ENCODE measurements at regions not wholly inside any gene's neighbourhood (a gene's known extent, or its start where the extent isn't known, plus 50 kb on each side); places are given as distances from the start of the nearest gene placed in this dataset.

DNA sequence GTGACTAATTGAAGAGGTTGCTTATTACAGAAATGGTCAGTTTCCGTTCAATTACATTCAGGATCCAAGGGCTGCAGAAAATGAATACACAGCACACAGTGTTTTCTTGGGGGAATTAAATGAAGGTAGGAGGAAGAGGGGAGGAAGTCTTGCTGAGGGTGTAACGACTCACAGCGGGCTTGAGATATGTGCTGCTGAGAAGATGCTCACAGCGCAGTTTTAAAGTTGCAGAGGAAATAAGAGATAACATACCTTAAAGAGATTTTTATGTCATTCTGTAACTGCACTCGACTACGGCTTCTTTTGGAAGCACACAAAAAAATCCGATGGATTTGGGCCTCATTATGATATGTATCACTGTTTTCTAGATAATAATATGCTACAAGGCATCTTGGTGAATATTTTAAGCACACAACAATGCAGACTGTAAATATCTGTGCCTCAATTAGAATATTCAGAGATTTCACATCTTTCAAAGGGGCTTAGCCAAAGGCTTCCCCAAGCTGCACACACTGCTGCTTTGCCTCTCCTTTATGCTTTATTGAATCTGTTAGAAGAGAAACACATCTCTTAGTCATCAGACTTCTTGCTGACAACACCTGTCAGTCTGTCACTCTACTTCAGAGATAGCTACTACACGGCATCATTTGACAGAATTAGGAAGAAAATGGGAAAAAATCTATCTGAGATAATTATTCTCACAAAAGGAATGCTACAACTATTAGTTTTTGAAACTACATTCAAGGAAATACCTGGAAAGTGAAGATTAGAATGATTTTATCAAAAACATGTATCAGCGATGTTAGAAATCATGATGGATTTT lies 773.2 kb downstream of the OTOL1 start:
- no peak for ATAC-seq (replicated peaks in 1 of 4)
- no peaks in the 10 kb centered on the region for H3K36me3 ChIP-seq (ENCODE audit: control insufficient read depth in 2 of 2, extremely low read depth in 1 of 2, insufficient read depth in 1 of 2, low read length in 1 of 2)
- H3K27me3 Mint-ChIP-seq = no peaks in the 10 kb centered on the region
- no peaks in the 10 kb centered on the region for H3K4me1 Mint-ChIP-seq
- no peak overlapping the region for H3K4me3 Mint-ChIP-seq
- H3K4me1 ChIP-seq (ENCODE audit: control insufficient read depth in 1 of 2, extremely low read depth in 1 of 2, insufficient read depth in 2 of 2, low read length in 2 of 2) = no peaks in the 10 kb centered on the region
- H3K27me3 ChIP-seq (replicated peaks in 1 of 2; ENCODE audit: control insufficient read depth in 2 of 2, extremely low read depth in 1 of 2, insufficient read depth in 2 of 2, low read length in 1 of 2) = no peaks in the 10 kb centered on the region
- 100% methylated on average over 1 of the region's 9 CpGs for WGBS (ENCODE audit: insufficient coverage)
- ChIA-PET CTCF (no interaction called here), POLR2A (no interaction called here)
- no peaks in the 10 kb centered on the region for H3K36me3 Mint-ChIP-seq
- H3K27ac ChIP-seq (ENCODE audit: low read length) = no peak overlapping the region
- no peak overlapping the region for H3K4me3 ChIP-seq (ENCODE audit: control insufficient read depth in 1 of 2, extremely low read depth in 1 of 2, low read length in 1 of 2)
- DNase-seq = no peak
- H3K9me3 Mint-ChIP-seq = peaks cover 4 to 8% (median 6%) of the 10 kb centered on the region in 3 donors
- H3K9me3 ChIP-seq = no peaks in the 10 kb centered on the region
- H3K27ac Mint-ChIP-seq = no peak overlapping the region

DNA sequence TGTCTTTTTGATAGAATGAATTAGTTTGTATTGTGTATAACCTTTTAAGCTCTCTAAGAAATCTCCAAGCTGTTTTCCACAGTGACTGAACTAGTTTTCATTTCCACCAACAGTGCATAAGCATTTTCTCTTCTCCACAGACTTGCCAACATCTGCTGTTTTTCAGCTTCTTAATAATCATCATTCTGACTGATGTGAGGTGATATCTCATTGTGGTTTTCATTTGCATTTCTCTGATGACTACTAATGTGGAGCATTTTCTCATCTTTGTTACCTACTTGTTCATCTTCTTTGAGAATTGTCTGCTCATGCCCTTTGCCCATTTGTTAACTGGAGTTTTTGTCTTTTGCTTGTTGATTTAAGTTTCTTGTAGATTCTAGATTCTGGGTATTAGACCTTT lies 777.5 kb downstream of the OTOL1 start:
- H3K4me1 Mint-ChIP-seq = no peaks in the 10 kb centered on the region
- H3K9me3 Mint-ChIP-seq = peaks cover 3 to 17% (median 8%) of the 10 kb centered on the region in 3 donors
- ChIA-PET CTCF (interaction anchor here in 1 of 2 donors (0.6 kb wide), 1 partner anchor 43 kb away, joined by 10 read pairs; no protein-coding TSS in a partner anchor), POLR2A (no interaction called here)
- H3K27me3 ChIP-seq (replicated peaks in 1 of 2; ENCODE audit: control insufficient read depth in 2 of 2, extremely low read depth in 1 of 2, insufficient read depth in 2 of 2, low read length in 1 of 2) = no peaks in the 10 kb centered on the region
- no peaks in the 10 kb centered on the region for H3K36me3 ChIP-seq (ENCODE audit: control insufficient read depth in 2 of 2, extremely low read depth in 1 of 2, insufficient read depth in 1 of 2, low read length in 1 of 2)
- no peak overlapping the region for H3K27ac ChIP-seq (ENCODE audit: low read length)
- ATAC-seq (replicated peaks in 1 of 4) (no peak), DNase-seq (no peak)
- no peak overlapping the region for H3K4me3 Mint-ChIP-seq
- H3K9me3 ChIP-seq = no peaks in the 10 kb centered on the region
- no peaks in the 10 kb centered on the region for H3K36me3 Mint-ChIP-seq
- H3K4me3 ChIP-seq (ENCODE audit: control insufficient read depth in 1 of 2, extremely low read depth in 1 of 2, low read length in 1 of 2) = no peak overlapping the region
- no peak overlapping the region for H3K27ac Mint-ChIP-seq
- H3K27me3 Mint-ChIP-seq = no peaks in the 10 kb centered on the region
- H3K4me1 ChIP-seq (ENCODE audit: control insufficient read depth in 1 of 2, extremely low read depth in 1 of 2, insufficient read depth in 2 of 2, low read length in 2 of 2) = no peaks in the 10 kb centered on the region

DNA sequence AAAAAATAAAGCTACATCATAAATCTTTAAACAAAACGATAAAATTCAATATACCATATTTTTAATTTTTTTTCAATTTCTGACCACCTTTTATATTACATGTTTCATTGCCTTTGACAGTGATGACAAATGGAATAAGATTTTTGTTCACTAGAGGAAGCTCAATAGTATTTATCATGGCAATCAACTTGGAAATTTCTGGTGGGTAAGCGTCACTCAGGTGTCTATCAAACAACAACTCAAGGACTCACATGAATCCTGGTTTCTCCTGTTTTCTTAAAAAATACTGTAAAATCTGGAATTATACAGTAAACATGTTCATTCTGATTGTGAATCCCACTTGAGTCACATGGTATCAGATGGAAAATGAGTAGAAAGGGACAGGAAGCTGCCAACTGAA lies 782.2 kb downstream of the OTOL1 start:
- Histone ChIP-seq H3K4me1 (ENCODE audit: control insufficient read depth in 1 of 2, extremely low read depth in 1 of 2, insufficient read depth in 2 of 2, low read length in 2 of 2) (no peaks in the 10 kb centered on the region), H3K9me3 (no peaks in the 10 kb centered on the region), H3K4me3 (ENCODE audit: control insufficient read depth in 1 of 2, extremely low read depth in 1 of 2, low read length in 1 of 2) (no peak overlapping the region), H3K27ac (ENCODE audit: low read length) (no peak overlapping the region), H3K36me3 (ENCODE audit: control insufficient read depth in 2 of 2, extremely low read depth in 1 of 2, insufficient read depth in 1 of 2, low read length in 1 of 2) (no peaks in the 10 kb centered on the region), H3K27me3 (replicated peaks in 1 of 2; ENCODE audit: control insufficient read depth in 2 of 2, extremely low read depth in 1 of 2, insufficient read depth in 2 of 2, low read length in 1 of 2) (no peaks in the 10 kb centered on the region)
- Mint-ChIP-seq H3K27me3 (no peaks in the 10 kb centered on the region), H3K9me3 (peaks cover 4 to 28% (median 11%) of the 10 kb centered on the region in 3 donors), H3K27ac (no peak overlapping the region), H3K4me3 (no peak overlapping the region), H3K4me1 (no peaks in the 10 kb centered on the region), H3K36me3 (no peaks in the 10 kb centered on the region)
- WGBS (ENCODE audit: insufficient coverage) = no CpG with 5 or more reads among the region's 2 CpGs
- ATAC-seq (replicated peaks in 1 of 4) = no peak
- no peak for DNase-seq
- ChIA-PET CTCF (no interaction called here), POLR2A (no interaction called here)

DNA sequence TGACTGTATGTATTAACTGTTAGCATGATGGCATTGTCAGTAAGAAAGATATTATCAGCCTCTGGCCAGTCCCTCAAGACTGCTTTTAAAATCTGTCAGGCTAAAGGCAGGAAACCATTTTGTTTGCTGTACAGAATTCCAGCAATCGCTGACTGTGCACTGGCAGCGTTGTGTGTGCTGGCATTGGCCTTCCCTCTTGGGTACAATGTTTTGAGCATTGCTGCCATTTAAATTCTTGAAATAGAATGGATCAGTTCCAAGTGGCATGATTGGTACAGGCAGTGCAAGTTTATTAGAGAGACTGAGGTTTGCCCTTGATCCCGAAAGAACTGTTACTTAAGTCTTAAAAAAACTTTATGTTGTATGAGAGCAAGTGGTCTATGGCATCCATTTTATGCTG lies 788.7 kb downstream of the OTOL1 start:
- no peaks in the 10 kb centered on the region for H3K27me3 Mint-ChIP-seq
- no peak overlapping the region for H3K27ac Mint-ChIP-seq
- DNase-seq = no peak
- no peaks in the 10 kb centered on the region for H3K36me3 Mint-ChIP-seq
- H3K4me1 Mint-ChIP-seq = no peaks in the 10 kb centered on the region
- peaks cover 3 to 12% (median 12%) of the 10 kb centered on the region in 3 donors for H3K9me3 Mint-ChIP-seq
- ATAC-seq (replicated peaks in 1 of 4) = no peak
- ChIA-PET POLR2A (no interaction called here), CTCF (no interaction called here)
- Histone ChIP-seq H3K4me1 (ENCODE audit: control insufficient read depth in 1 of 2, extremely low read depth in 1 of 2, insufficient read depth in 2 of 2, low read length in 2 of 2) (no peaks in the 10 kb centered on the region), H3K9me3 (no peaks in the 10 kb centered on the region), H3K4me3 (ENCODE audit: control insufficient read depth in 1 of 2, extremely low read depth in 1 of 2, low read length in 1 of 2) (no peak overlapping the region), H3K27me3 (replicated peaks in 1 of 2; ENCODE audit: control insufficient read depth in 2 of 2, extremely low read depth in 1 of 2, insufficient read depth in 2 of 2, low read length in 1 of 2) (no peaks in the 10 kb centered on the region), H3K36me3 (ENCODE audit: control insufficient read depth in 2 of 2, extremely low read depth in 1 of 2, insufficient read depth in 1 of 2, low read length in 1 of 2) (no peaks in the 10 kb centered on the region), H3K27ac (ENCODE audit: low read length) (no peak overlapping the region)
- no peak overlapping the region for H3K4me3 Mint-ChIP-seq
- 76% methylated on average over 3 of the region's 3 CpGs for WGBS (ENCODE audit: insufficient coverage)

DNA sequence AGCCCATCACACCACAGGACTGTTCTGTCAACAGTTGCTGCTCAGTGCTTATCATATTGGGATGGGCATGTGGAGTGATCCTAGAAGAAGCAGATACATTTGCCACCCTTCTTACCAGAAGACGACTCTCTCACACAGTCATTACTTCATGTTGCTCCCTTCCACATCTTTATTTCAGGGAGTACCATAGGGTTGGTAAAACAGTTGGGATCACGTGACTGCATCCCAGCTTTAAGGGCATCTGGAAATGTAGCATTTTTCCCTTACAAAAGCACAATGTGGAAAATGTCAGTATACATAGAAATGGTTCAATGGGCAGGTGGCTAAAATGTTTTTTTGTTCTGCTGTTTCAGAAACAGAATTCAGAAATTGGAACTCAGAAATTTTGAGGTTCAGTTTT lies 791.0 kb downstream of the OTOL1 start:
- ChIA-PET CTCF (no interaction called here), POLR2A (no interaction called here)
- no peak overlapping the region for H3K4me3 Mint-ChIP-seq
- H3K4me3 ChIP-seq (ENCODE audit: control insufficient read depth in 1 of 2, extremely low read depth in 1 of 2, low read length in 1 of 2) = no peak overlapping the region
- H3K9me3 Mint-ChIP-seq = peaks cover 3 to 9% (median 7%) of the 10 kb centered on the region in 3 donors
- H3K36me3 ChIP-seq (ENCODE audit: control insufficient read depth in 2 of 2, extremely low read depth in 1 of 2, insufficient read depth in 1 of 2, low read length in 1 of 2) = no peaks in the 10 kb centered on the region
- no peak overlapping the region for H3K27ac ChIP-seq (ENCODE audit: low read length)
- whole genome bisulfite sequencing (ENCODE audit: insufficient coverage) = no CpG with 5 or more reads among the region's 2 CpGs
- ATAC-seq (replicated peaks in 1 of 4) (no peak), DNase-seq (no peak)
- H3K27me3 Mint-ChIP-seq = no peaks in the 10 kb centered on the region
- H3K36me3 Mint-ChIP-seq = no peaks in the 10 kb centered on the region
- no peak overlapping the region for H3K27ac Mint-ChIP-seq
- H3K4me1 ChIP-seq (ENCODE audit: control insufficient read depth in 1 of 2, extremely low read depth in 1 of 2, insufficient read depth in 2 of 2, low read length in 2 of 2) = no peaks in the 10 kb centered on the region
- no peaks in the 10 kb centered on the region for H3K27me3 ChIP-seq (replicated peaks in 1 of 2; ENCODE audit: control insufficient read depth in 2 of 2, extremely low read depth in 1 of 2, insufficient read depth in 2 of 2, low read length in 1 of 2)
- H3K9me3 ChIP-seq = no peaks in the 10 kb centered on the region
- no peaks in the 10 kb centered on the region for H3K4me1 Mint-ChIP-seq

DNA sequence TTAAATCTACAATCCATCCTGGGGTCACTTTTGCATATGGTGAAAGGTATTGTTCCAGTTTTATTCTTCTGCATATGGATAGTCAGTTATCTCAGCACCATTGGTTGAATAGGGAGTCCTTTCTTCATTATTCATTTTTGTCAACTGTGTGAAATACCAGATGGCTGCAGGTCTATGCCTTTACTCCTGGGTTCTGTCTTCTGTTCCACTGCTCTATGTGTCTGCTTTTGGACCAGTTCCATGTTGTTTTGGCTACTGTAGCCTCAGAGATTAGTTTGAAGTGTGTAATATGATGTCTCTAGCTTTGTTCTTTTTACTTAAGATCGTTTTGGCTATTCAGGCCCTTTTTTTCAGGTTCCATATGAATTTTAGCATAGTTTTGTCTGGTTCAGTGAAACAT lies 795.8 kb downstream of the OTOL1 start:
- DNase-seq (no peak), ATAC-seq (replicated peaks in 1 of 4) (no peak)
- no peak overlapping the region for H3K4me3 ChIP-seq (ENCODE audit: control insufficient read depth in 1 of 2, extremely low read depth in 1 of 2, low read length in 1 of 2)
- Mint-ChIP-seq H3K9me3 (peaks cover 6 to 9% (median 9%) of the 10 kb centered on the region in 3 donors), H3K36me3 (no peaks in the 10 kb centered on the region), H3K27me3 (no peaks in the 10 kb centered on the region), H3K4me1 (no peaks in the 10 kb centered on the region), H3K4me3 (no peak overlapping the region), H3K27ac (no peak overlapping the region)
- H3K9me3 ChIP-seq = no peaks in the 10 kb centered on the region
- CTCF ChIA-PET = no interaction called here
- H3K27me3 ChIP-seq (replicated peaks in 1 of 2; ENCODE audit: control insufficient read depth in 2 of 2, extremely low read depth in 1 of 2, insufficient read depth in 2 of 2, low read length in 1 of 2) = no peaks in the 10 kb centered on the region
- H3K36me3 ChIP-seq (ENCODE audit: control insufficient read depth in 2 of 2, extremely low read depth in 1 of 2, insufficient read depth in 1 of 2, low read length in 1 of 2) = no peaks in the 10 kb centered on the region
- no peaks in the 10 kb centered on the region for H3K4me1 ChIP-seq (ENCODE audit: control insufficient read depth in 1 of 2, extremely low read depth in 1 of 2, insufficient read depth in 2 of 2, low read length in 2 of 2)
- WGBS (ENCODE audit: insufficient coverage) = 14% methylated on average over 1 of the region's 1 CpG
- H3K27ac ChIP-seq (ENCODE audit: low read length) = no peak overlapping the region
- POLR2A ChIA-PET = no interaction called here

All from T-cell (primary cell).